NCI-H2196 treated with DMSO at 0.1 percent for 48 hours (cell line): ENCODE measurements at regions not wholly inside any gene's neighbourhood (a gene's known extent, or its start where the extent isn't known, plus 50 kb on each side); places are given as distances from the start of the nearest gene placed in this dataset.
"Not testable (repeated sequence)": the region's sequence is repeated elsewhere in the genome, so short reads cannot be mapped to it uniquely, and the experiment has no call there.

Source experiments
- DNase-seq: peaks from one replicate; lab custom pipeline; 2025; ENCODE audit not compliant: unreplicated experiment; lab: John Stamatoyannopoulos, UW

GRCh38 chr10:33913194-33913593, 578.7 kb upstream of the NRP1 start:
- no peak for DNase-seq

DNA sequence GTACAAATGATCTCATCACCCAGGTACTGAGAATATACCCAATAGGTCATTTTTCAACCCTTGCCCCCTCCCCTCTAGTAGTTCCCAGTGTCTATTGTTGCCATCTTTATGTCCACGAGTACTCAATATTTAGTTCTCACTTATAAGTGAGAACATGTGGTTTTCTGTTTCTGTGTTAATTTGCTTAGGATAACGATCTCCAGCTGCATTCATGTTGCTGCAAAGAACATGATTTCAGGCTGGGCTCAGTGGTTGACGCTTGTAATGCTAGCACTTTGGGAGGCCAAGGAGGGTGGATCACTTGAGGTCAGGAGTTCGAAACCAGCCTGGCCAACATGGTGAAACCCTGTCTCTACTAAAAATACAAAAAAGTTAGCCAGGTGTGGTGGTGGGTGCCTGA, 575.0 kb upstream of the NRP1 start:
- DNase-seq: not testable (repeated sequence)

GRCh38 chr10:33901166-33901565, 566.7 kb upstream of the NRP1 start:
- DNase-seq: no peak

- no peak for DNase-seq
Measured at GRCh38 chr10:33900596-33900995, 566.1 kb upstream of the NRP1 start.

DNA sequence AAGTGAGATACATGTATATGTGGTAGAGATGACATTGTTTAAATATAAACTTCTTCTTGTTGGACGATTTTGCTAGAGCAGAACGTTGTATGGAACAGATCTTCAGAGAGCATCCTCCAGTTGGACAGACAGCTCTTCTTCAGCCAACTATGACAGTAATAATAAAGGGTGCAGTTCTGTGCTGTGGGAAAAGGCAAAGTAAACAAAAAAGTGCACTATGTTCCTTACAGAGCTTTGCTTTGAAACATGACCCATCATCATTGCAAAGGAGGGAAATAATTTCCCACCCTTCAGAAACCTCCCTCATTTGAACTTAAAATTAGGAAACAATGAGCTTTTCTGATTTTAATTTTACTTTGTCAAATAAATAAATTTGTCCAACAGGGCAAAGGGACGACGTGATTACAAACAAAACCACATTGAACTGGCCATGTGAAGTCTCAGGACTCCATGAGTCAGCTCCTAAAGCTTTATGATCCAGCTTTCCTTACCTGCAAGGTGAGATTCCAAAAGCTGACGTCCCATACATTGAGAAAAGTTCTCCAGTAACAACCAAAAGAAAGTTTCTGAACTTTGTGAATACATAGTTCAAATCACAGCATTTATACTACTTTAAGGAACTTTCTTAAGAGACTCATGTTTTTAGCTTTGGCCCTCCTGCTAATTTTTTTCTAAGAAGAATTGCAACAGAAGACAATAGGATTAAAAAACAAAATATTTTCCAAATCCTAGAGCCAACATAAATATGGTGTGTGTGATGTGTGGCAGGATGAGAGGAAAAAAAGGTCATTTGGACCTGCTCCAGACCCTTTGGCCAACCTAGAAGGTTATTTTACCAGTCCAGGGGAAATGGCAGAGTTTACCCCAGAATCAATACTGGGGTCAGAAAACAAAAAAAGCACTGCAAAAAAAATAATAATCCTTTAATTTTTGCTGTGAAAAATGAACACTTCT, 565.4 kb upstream of the NRP1 start:
- no peak for DNase-seq

DNA sequence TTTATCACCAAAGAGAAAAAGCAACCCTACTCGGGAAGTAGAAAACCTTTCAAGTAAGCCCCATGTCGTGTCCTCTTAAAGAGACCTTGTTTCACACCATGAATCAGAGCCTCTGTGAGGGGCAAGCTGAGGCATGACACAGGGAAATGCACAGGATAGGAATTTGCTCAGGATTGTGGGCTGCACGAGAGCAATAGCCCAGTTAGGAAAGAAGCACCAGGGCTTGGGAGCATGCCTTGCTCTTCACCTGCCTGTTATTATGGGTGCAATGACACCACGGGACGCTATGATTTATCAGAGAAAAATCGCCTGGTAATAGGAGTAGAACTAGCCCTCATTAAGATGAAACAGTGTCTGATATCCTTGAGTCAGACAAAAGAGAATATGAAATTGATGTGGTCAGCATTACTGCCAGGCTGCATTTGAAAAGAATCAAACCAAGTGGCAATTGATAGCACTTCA, 562.9 kb upstream of the NRP1 start:
- DNase-seq: no peak

DNA sequence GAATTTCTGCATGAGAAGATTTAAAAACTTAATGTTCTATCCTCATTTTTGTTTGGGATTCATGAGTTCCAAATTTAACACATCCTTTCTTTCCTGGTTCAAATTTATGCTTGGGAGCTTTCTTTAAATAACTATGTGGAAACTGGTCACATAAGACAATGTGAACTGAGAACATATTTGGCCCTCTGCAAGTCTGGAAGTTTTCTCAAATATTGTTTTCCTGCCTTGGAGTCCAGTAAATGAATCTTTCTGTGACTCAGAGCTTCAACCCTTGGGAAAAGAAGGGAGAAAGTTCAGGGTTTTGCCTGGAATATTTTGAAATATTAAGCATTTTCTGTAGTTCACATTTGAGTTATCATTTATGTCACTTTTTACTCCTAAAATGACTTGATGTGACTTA, 559.0 kb upstream of the NRP1 start:
- no peak for DNase-seq

DNA sequence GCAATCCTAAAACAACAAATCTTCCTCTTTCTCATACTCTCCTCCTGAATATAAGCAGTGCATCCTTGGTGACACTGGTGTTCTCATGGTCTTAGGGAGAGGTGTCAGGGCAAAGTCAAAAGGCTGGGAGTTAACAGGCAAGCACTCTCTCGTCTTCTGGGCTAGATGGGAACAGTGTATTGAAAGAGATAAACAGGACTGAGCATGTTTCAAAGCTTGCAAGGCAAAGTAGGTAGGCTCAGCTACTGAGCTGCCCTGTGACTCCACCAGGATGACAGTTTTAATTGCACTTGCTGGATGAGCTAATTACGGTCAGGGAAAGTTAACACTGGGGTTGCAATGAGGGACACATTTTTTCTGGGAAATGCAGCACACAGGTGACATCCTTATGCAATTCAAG, 554.9 kb upstream of the NRP1 start:
- DNase-seq: no peak

- no peak for DNase-seq
Measured at GRCh38 chr10:33887188-33887587, 552.7 kb upstream of the NRP1 start.

- DNase-seq: no peak
Measured at GRCh38 chr10:33886299-33886698, 551.8 kb upstream of the NRP1 start.

GRCh38 chr10:33884604-33885003, 550.1 kb upstream of the NRP1 start:
- no peak for DNase-seq

DNA sequence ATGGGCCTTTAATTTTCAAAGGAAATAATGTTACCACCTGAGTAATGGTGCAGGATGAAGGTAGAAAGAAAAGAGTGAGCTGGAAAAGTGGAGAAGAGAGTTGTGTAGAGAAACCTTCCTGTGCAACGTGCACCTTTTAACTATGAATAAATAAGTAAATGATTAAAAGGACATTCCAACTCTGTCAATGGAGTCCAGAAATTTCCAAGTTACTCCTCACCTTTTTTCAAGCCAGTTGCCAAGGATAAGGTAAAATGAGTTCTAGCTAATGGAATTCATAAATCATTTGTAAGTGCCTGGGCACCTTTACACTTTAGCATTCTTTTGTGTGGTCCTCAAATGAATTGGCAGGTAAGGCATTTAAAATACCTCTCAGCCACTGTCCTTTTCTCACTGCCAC, 549.4 kb upstream of the NRP1 start:
- no peak for DNase-seq

- DNase-seq: no peak
Measured at GRCh38 chr10:33882996-33883395, 548.5 kb upstream of the NRP1 start.

DNA sequence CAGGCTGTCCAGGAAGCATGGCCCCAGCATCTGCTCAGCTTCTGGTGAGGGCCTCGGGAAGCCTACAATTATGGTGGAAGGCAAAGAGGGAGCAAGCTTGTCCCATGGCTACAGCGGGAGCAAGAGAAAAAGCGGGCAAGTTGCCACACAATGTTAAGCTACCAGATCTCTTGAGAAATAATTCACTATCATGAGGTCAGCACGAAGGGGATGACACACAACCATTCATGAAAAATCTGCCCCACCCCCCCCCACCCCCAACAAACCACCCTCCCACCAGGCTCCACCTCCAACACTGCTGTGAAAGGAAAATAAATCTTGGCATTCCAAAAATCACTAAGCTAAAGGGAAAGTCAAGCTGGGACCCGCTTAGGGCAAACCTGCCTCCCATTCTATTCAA, 545.8 kb upstream of the NRP1 start:
- DNase-seq: no peak

DNA sequence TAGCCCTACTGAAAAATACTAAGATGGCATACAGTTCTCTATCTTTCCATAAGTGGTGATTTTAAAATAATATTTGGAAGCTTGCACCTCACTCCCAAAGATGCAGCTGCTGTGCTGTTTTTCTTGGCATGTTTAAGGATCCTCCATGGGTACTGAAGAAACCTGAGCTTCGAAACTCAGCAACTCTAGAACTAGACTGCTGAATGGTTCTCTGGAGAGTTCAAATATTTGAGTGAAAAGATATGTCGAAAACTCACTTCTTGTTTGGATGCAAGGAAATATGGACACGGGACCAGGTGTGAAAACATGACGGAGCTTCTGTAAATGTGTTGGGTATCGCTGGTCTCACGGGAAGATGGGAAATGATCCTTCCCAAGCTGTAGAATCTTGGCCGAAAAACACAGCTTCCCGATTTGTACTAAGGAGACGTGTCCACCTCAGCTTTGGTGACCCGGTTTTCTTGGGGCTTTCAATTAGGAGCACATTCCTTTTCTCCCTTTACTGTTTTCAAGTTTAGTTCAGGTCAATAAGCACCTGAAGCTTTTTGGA, 543.8 kb upstream of the NRP1 start:
- no peak for DNase-seq

DNA sequence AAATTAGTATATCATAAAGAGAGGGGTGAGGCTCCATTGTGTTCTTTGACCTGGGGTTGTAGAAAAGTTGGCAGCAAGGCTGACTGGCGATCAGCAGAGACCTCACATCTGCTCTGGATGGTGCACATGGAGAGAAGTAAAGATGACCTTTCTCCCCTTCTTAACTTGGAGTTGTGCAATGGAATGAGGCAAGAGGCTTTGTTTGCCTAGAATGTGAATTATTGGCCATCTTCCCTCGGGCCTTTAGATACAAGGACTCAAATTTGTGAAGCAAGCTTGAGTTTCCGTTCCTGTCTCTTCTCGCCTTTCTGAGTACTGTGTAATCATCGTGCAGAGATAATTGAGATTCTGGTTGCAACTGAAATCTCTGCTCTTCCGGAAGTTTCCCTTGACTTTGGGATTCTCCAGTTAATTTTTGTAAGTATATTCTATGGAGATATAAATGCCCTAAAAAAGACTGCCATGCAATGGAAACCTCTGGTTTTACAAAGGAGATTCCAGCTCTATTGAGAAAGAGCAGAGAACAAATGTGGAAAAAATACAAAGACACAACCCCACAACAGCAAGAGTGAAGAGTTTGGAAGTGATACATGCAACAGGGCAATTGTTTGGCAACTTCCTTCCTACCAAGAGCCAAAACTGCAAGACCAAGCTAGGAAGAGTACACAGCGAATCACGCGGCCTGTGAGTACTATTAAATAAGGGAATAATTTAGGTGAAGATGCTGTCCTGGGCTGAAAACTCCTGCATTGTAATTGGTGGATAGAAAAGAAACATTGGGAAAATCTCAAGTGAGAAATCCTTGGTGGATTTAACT, 542.3 kb upstream of the NRP1 start:
- no peak for DNase-seq

DNA sequence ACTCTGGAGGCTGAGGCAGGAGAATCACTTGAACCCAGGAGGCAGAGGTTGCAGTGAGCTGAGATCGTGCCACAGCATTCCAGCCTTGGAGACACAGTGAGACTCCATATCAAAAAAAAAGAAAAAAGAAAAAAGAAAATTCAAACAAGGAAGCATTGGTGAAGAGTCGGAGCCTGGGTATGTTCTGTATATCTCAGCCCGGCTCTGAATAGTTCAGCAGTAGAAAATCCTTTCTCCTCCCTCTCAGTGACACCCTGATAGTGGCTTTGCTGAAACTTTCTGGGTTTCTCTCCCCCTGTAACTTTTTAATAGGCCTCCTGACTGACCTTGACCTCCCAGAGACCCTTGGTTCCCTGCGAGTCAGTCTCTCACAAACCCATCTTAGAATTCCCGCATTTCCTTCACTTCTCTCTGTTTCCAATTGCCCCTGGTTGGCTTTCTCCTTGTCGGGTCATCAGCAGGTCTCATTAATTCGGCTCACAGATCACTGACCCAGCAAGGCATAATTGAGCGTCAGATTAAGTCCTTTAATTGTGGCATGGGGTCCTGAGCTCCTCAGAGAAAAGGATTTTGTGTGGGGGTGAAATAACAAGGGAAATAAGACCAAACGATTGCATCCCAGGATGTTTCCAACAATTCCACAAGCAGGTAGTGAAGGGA, 541.6 kb upstream of the NRP1 start:
- no peak for DNase-seq

- no peak for DNase-seq
Measured at GRCh38 chr10:33871061-33871956, 536.8 kb upstream of the NRP1 start.

GRCh38 chr10:33869481-33869880, 535.0 kb upstream of the NRP1 start:
- no peak for DNase-seq

DNA sequence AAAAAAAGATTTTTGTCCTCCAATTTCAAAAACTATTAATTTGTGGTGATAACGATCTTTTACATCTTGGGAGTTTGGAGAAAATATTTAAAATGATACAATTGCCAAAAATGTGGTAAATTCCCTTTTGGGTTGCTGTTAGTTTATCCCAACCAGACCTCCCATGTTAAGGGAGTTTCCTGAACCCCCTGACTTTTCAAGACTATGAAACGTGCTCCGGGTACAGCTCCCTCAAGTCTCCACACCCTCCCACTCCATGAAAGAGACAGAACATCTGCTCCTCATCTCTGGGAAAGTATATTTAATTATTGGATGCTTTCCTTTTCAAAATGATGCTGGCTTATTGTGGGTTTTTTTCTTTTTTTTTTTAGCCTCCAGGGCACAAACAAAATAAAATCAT, 534.6 kb upstream of the NRP1 start:
- DNase-seq: no peak
